Panc1 (cell line): ENCODE measurements at regions not wholly inside any gene's neighbourhood (a gene's known extent, or its start where the extent isn't known, plus 50 kb on each side); places are given as distances from the start of the nearest gene placed in this dataset.

Source experiments
- POLR2AphosphoS5 ChIP-seq: IDR thresholded peaks from 2 replicates; pipeline ENCODE4 v1.6.1; 2012; ENCODE audit warnings: mild to moderate bottlenecking, low read depth, low read length, moderate library complexity
- SIN3A ChIP-seq: IDR thresholded peaks from 2 replicates; pipeline ENCODE4 v1.6.1; 2012; ENCODE audit warnings: low read depth, mild to moderate bottlenecking, low read length, moderate library complexity, borderline replicate concordance; ENCODE audit not compliant: insufficient read depth
- TCF7L2 ChIP-seq: IDR thresholded peaks from 2 replicates; pipeline ENCODE4 v1.6.1; 2011; ENCODE audit warnings: mild to moderate bottlenecking, low read depth, low read length, inconsistent platforms
- TF ChIP-seq, protein P1 (sequence below): fragments of 450-650 bp; IDR thresholded peaks from 2 replicates; pipeline ENCODE4 v1.5.1; 2017; ENCODE audit warnings: mild to moderate bottlenecking
- TF ChIP-seq, protein P2 (sequence below), 2 experiments: IDR thresholded peaks; 2 replicates each; pipeline ENCODE4 v1.6.1; 2011 to 2012; ENCODE audit warnings: low read depth in 2 of 2, control low read depth in 1 of 2, low read length in 1 of 2, mild to moderate bottlenecking in 1 of 2, moderate library complexity in 1 of 2; ENCODE audit not compliant: insufficient read depth in 1 of 2

DNA sequence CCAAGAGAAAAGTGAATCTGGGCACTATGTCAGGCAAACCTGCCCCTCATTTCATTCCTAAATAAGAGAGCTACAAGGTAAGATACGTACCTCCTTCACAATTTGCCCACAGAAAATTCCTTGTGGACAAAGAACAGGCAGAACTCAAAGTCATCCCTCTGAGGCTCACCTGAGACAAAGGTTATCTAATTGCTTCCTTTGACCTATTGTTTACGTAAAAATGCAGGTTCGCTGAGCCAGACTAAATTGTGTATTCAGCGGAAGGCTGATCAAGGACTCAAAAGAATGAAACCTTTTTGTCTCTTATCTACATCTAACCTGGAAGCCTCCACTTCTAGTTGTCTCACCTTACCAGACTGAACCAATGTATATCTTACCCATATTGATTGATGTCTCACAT lies 213.3 kb downstream of the POSTN start:
- TF ChIP-seq, protein P1, sequence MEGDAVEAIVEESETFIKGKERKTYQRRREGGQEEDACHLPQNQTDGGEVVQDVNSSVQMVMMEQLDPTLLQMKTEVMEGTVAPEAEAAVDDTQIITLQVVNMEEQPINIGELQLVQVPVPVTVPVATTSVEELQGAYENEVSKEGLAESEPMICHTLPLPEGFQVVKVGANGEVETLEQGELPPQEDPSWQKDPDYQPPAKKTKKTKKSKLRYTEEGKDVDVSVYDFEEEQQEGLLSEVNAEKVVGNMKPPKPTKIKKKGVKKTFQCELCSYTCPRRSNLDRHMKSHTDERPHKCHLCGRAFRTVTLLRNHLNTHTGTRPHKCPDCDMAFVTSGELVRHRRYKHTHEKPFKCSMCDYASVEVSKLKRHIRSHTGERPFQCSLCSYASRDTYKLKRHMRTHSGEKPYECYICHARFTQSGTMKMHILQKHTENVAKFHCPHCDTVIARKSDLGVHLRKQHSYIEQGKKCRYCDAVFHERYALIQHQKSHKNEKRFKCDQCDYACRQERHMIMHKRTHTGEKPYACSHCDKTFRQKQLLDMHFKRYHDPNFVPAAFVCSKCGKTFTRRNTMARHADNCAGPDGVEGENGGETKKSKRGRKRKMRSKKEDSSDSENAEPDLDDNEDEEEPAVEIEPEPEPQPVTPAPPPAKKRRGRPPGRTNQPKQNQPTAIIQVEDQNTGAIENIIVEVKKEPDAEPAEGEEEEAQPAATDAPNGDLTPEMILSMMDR: no peak
- TF ChIP-seq POLR2AphosphoS5 (no peak), TCF7L2 (no peak), SIN3A (no peak)
- TF ChIP-seq, protein P2, sequence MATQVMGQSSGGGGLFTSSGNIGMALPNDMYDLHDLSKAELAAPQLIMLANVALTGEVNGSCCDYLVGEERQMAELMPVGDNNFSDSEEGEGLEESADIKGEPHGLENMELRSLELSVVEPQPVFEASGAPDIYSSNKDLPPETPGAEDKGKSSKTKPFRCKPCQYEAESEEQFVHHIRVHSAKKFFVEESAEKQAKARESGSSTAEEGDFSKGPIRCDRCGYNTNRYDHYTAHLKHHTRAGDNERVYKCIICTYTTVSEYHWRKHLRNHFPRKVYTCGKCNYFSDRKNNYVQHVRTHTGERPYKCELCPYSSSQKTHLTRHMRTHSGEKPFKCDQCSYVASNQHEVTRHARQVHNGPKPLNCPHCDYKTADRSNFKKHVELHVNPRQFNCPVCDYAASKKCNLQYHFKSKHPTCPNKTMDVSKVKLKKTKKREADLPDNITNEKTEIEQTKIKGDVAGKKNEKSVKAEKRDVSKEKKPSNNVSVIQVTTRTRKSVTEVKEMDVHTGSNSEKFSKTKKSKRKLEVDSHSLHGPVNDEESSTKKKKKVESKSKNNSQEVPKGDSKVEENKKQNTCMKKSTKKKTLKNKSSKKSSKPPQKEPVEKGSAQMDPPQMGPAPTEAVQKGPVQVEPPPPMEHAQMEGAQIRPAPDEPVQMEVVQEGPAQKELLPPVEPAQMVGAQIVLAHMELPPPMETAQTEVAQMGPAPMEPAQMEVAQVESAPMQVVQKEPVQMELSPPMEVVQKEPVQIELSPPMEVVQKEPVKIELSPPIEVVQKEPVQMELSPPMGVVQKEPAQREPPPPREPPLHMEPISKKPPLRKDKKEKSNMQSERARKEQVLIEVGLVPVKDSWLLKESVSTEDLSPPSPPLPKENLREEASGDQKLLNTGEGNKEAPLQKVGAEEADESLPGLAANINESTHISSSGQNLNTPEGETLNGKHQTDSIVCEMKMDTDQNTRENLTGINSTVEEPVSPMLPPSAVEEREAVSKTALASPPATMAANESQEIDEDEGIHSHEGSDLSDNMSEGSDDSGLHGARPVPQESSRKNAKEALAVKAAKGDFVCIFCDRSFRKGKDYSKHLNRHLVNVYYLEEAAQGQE (IDR thresholded peaks at IDR 0.05; ENCODE audit: insufficient read depth in 1 of 2, low read depth in 2 of 2, low read length in 1 of 2): no peak
